Spleen (tissue), 7 donors: ENCODE measurements at regions not wholly inside any gene's neighbourhood (a gene's known extent, or its start where the extent isn't known, plus 50 kb on each side); places are given as distances from the start of the nearest gene placed in this dataset.

ENCODE experiments used
- CTCF ChIP-seq, 11 experiments: fragments of 200-600 bp in 7 of 11; fragments of 450-650 bp in 4 of 11; sonication (generic) in 4 of 11; IDR thresholded peaks in 8 of 11; conservative IDR thresholded peaks in 3 of 11; 1 replicate in 7 of 11; 2 replicates in 4 of 11; pipeline versions ENCODE4 v1.4.0 to v1.8.0; 2016 to 2021; ENCODE audit warnings: antibody characterized with exemption in 11 of 11, inconsistent platforms in 4 of 11, mild to moderate bottlenecking in 1 of 11
- POLR2A ChIP-seq, 3 donors: fragments of 450-650 bp; IDR thresholded peaks; one replicate each; pipeline ENCODE4 v1.5.1; 2017; ENCODE audit warnings: antibody characterized with exemption in 3 of 3, mild to moderate bottlenecking in 1 of 3
- donor health status: DM: no; HTN: no; CAD: no; lungs with moderate emphysema.
- donor health status: DM: no; HTN: no; CAD: no.
- donor health status: DM: no; HTN: no; CAD: no.

- TF ChIP-seq POLR2A (IDR thresholded peaks at IDR 0.05) (no peak), CTCF (IDR thresholded peaks at IDR 0.05 in 8 of 11, conservative IDR thresholded peaks at IDR 0.05 in 3 of 11) (no peak)
Observed at GRCh38 chr14:83744891-83745290, 1785.1 kb upstream of the FLRT2 start.
